Stimulated activated CD4-positive, alpha-beta T cell treated with anti-CD3 and anti-CD28 coated beads, Interleukin-4, amount 100 ng/mL, for 4 hours (primary cell): ENCODE measurements at regions not wholly inside any gene's neighbourhood (a gene's known extent, or its start where the extent isn't known, plus 50 kb on each side); places are given as distances from the start of the nearest gene placed in this dataset.

Experiments used
- DNase-seq, 2 experiments: peaks; one replicate each; pipeline ENCODE4 v3.0.0-alpha.2; 2020

GRCh38 chr9:90290716-90291485, 351.7 kb downstream of the DIRAS2 start:
- no peak for DNase-seq

DNA sequence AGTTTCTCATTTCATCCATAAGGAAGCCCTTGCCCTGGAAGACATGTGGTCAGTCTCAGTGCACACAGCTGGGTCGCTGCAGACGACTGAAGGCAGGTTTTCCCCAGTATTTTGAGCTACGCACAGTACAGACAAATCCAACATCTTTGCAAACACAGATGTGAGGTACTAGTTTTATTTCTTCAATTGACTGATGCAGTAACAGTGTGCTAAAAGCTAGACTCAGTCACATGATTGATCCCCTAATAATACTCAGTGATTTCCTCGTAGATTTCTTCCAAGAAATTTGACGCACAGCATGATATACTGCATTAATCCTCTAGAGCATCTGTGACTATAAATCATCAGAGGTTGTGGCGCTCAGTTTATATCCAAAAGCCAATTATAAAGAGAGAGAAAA, 346.1 kb downstream of the DIRAS2 start:
- no peak for DNase-seq

- no peak for DNase-seq
Measured at GRCh38 chr9:90299968-90300367, 342.7 kb downstream of the DIRAS2 start.

GRCh38 chr9:90300611-90301276, 341.9 kb downstream of the DIRAS2 start:
- DNase-seq, result no peak

DNA sequence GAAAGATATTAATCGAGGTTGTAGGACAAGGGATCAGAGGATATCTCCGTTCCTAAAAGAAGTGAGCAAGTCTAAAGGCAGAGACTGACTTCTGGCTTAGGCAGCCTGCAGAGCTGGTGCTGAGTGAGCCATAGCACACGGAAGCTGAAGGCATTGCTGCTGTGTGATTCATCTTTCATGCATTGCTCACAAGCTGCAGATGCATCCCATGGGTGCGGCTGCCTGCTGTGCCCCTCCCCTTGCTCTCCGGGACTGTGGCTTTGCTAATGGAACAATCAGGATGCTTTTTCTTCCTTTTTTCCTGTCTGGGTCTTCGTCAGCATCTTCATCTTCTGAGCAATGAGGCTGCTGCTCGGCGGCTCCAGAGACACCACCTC, 341.4 kb downstream of the DIRAS2 start:
- DNase-seq, result no peak

DNA sequence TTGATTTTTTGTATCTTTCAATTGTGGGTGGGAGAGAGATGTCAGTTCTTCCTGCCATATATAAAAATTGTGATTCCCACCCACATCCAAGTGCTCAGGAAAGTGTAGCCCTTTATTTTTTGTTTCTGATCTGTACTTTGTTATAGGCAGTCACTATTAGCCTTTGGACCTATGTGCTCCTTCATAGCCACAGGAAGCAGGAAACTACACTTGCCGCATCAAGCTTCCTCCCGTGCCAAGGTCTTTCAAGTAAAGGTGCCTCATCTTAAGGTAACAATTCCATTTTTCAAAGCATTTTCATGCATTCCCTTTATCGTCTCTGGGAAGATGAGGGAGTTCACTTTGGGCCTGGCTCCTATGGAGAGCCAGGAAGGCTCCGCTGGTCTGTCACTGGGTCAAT, 339.0 kb downstream of the DIRAS2 start:
- no peak for DNase-seq

GRCh38 chr9:90306158-90306557, 336.5 kb downstream of the DIRAS2 start:
- DNase-seq, result no peak

GRCh38 chr9:90307167-90307833, 335.3 kb downstream of the DIRAS2 start:
- DNase-seq, result no peak

GRCh38 chr9:90307891-90308290, 334.7 kb downstream of the DIRAS2 start:
- DNase-seq, result no peak

- DNase-seq, result no peak
Measured at GRCh38 chr9:90308691-90309090, 333.9 kb downstream of the DIRAS2 start.

DNA sequence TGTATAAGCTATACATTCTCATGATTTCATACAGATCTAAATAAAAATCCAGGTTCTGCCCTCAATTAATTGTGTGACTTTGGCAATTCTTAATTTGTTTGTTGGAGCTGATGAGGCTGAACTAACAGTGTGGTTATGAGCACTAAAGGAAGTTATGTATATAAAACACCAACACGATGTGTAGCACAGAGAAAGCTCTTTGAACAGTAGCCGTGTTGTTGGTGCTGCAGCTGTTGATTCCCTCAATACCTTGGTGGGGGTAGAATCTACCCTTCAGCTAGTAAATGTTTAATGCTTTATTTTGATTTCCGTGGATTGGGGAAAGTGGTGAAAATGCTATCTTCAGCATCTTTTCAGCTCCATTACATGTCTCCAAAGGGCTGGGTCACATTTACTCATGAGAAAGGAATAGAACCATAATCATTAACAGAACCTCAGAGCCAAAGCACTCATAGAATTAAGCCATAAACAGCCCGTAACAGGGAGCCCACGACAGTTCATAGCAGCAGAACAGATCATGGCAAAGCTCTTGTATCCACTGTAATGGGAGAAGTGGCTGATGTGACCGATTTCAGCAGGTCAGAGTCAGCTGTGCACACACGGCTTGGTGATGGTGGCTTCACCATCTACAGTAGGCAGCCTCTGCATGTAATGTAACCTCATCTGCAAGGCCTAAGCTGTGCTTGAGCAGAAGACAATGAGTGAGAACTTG, 332.7 kb downstream of the DIRAS2 start:
- no peak for DNase-seq

GRCh38 chr9:90310521-90310876, 332.1 kb downstream of the DIRAS2 start:
- no peak for DNase-seq

GRCh38 chr9:90311811-90312210, 330.8 kb downstream of the DIRAS2 start:
- DNase-seq, result no peak

- no peak for DNase-seq
Measured at GRCh38 chr9:90322296-90322695, 320.3 kb downstream of the DIRAS2 start.

- DNase-seq, result no peak
Measured at GRCh38 chr9:90325913-90326653, 316.5 kb downstream of the DIRAS2 start.

DNA sequence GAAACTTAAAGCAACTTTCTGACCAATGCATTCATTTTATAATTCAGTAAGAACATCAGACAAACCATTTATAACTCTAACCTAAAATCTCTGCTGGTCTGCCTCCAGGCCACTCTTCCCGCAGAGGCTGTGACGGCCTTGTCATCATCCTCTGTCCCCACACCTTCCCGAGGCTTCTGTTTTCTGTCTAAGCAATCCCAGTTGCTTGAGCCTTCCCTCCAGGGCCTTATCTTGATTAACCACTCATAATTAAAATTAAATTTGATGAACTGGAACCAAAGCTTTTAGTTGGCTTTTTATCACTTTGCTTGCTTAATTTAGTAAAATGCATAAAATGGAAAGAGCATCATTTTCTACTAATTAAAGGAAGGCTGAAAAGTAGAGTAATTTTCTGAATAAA, 312.4 kb downstream of the DIRAS2 start:
- no peak for DNase-seq

DNA sequence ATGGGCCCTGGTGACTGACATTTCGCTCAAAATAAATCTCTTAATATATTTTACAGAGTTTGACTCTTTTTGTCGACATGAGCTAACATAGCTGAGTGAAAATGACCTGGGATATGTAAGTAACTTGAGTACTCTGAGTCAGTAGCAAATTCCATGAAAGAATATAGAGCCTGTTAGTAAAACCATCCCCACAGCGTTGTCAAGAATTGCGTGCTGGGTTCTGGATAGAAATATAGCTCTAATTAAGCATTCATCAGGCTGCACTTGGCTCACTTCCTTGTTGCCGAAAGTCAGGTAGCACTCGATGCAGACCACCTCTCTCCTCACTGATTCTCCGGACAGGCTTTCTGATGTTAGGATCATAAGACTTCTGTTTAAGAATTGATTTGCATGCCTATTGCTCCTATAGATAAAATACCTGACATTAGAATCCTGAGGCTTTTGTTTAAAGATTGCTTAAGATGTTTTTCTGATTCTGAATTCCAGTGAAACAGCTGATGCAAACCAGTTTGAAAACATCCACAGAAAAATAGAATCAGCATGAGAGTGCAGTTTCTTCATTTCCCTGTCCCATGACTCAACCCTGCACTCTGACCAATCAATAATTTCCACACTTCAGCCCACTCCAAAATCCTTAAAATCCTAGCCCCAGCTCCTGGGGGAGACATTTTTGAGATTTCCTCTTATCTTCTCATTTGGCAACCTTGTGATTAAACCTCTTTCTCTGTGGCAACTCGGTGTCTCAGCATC, 310.6 kb downstream of the DIRAS2 start:
- DNase-seq, result no peak

DNA sequence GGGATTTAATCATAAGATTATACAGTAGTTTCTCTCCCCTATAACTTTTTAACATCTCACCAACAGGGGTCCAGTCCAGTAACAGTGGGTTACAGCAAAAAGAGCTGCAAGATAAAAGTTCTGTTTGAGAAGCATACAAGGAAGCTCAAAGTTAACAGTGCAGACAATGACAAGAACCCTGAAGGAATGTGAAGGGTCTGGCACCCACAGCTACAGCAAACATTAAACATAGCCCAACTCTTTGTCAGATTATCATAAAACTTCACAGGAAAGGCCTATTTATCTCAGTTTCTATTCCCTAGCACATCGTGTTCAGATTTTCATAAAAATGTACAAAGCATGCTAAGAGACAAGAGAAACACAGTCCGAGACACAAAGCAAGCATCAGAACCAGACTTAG, 309.4 kb downstream of the DIRAS2 start:
- no peak for DNase-seq

- no peak for DNase-seq
Measured at GRCh38 chr9:90340421-90340820, 302.2 kb downstream of the DIRAS2 start.

DNA sequence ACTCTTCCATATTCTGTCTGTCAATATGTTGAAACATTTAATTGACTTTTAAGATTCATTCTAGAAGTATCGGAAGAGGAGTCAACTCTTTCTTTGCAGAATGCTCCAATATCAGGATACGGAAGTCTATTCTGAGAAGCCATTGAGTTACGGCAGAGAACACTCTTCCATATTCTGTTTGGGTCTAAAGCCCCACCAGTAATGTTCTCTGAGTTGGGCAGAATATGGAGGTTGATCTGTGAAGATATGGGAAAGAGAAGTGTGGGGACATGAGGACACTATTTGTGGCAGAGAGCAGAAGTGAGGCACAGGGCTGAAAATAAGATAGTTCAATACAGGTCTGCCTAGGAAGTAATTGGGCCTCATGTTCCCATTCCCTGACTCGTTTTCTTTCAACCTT, 300.0 kb downstream of the DIRAS2 start:
- no peak for DNase-seq

DNA sequence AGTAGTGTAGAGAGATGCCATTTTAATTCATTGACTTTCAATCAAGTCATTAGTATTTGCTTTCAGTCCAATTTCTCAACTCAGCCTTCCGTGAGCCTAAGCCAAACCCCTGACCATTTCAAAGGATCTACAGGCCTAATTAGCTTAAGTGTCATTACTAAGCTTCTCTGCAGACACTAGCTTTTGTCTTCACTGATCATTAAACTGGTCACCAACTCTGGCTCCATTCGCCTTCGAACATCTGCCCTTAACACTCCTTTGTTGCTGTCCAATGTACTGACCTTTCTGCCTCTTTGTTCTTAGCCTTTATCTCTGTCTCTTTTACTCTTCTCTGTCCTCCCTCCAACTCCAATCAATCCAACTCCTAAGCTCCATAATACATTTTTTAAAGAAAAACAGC, 299.3 kb downstream of the DIRAS2 start:
- no peak for DNase-seq

DNA sequence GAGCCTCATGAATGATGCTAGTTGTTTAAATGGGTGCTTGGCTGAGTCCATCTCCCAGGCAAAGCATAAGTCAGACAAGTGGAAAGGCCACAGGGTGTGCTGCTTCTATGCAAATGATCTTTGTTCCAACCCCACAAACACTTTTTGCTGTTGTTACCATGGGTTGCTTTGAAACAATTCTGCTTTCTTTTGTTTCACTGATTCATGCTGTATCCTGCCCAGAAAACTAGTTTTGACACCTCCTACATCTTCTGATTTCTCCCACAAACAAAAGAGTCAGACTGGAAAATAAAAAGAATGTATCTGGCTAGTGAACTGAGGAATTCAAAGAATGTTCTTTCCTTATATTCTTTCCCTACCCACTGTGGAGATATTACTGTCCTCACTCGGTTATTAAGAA, 298.6 kb downstream of the DIRAS2 start:
- DNase-seq, result no peak
